ENCODE measurements at regions not wholly inside any gene's neighbourhood (a gene's known extent, or its start where the extent isn't known, plus 50 kb on each side); places are given as distances from the start of the nearest gene placed in this dataset.
A peak's percentile ranks its signal among the peaks of the same experiment; 100 is the strongest.

DNA sequence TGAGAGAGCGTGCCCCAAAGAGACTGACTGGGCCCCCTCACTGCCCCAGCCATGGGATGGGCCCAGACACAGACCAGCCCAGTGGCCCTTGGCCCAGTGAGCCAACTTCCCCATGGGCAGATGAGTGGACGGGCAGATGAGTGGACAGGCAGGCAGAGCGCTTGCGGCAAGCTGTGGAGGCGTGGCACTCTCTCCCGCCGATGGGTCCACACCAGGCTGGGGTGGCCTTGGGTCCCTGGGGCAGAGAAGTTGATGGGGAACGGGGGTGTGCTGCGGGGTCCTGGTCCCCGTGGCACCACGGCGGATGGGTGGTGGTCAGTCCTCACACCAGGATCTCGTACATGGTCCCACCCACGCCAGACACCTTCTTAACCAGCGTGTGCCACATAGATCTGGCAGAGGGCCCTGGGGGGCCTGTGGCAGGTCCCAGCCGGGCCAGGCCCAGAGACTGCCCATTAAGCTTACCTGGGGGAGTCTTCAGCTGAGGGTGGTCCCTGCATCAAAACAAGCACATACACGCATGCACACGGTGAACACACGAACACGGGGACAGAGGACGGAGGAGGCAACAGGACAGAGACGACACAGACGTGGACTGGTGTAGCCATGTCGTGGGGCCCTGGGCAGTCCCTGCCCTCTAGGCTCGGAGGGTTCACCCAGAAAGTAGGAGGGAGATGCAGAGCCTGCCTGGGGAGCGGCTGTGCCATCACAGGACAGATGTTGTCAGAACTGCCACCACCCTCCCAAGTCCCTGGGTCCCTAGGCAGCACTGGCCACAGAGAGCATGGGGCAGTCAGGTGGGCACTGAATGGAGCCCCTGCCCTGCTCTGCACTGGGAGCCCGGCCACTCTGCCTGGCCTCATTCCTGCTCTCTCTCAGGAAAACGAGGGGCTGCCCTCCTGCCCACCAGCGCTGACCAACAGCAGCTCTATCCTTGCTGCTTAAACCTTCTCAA lies 182.2 kb downstream of the IGLL1 start:
- Histone ChIP-seq H2AFZ (ENCODE audit: low read length) (no peak overlapping the region), H3K4me1 (ENCODE audit: insufficient read depth, low read length) (no peaks in the 10 kb centered on the region), H2AK5ac (ENCODE audit: insufficient read length, low read length) (no peak overlapping the region), H3K23me2 (ENCODE audit: insufficient read length, low read depth, low read length, poor library complexity, severe bottlenecking) (peaks cover 5% of the 10 kb centered on the region), H3K4ac (ENCODE audit: low read depth, low read length) (no peak overlapping the region), H2BK15ac (ENCODE audit: low read depth, low read length) (no peak overlapping the region), H4K91ac (ENCODE audit: insufficient read length, low read depth, low read length) (no peak overlapping the region), H3K18ac (ENCODE audit: insufficient read length, low read depth, low read length) (no peak overlapping the region), H2BK120ac (ENCODE audit: low read depth, low read length, poor library complexity, severe bottlenecking) (no peak overlapping the region), H4K5ac (ENCODE audit: insufficient read length, low read depth, low read length) (no peak overlapping the region), H2BK5ac (ENCODE audit: insufficient read length, low read length) (no peak overlapping the region), H3K23ac (ENCODE audit: insufficient read length, low read depth, low read length) (no peak overlapping the region), H3K27ac (ENCODE audit: insufficient read length, low read depth, low read length) (no peak overlapping the region), H3K79me1 (ENCODE audit: insufficient read depth, low read depth, low read length, poor library complexity, severe bottlenecking) (no peaks in the 10 kb centered on the region), H4K8ac (replicated peaks; ENCODE audit: insufficient read length, low read depth, low read length) (no peak overlapping the region), H3K14ac (ENCODE audit: insufficient read depth, low read length) (no peak overlapping the region), H3K56ac (ENCODE audit: insufficient read length, low read depth, low read length) (no peak overlapping the region), H3K4me2 (ENCODE audit: insufficient read depth, insufficient read length, low read length) (no peak overlapping the region), H3K27me3 (ENCODE audit: insufficient read depth, low read length) (no peaks in the 10 kb centered on the region), H3K9me3 (ENCODE audit: control insufficient read depth, low read depth, low read length) (no peaks in the 10 kb centered on the region), H4K20me1 (ENCODE audit: control insufficient read depth, insufficient read depth, insufficient read length) (no peaks in the 10 kb centered on the region), H3K79me2 (ENCODE audit: insufficient read depth, low read length) (no peaks in the 10 kb centered on the region), H2BK12ac (ENCODE audit: insufficient read length, low read depth, low read length) (no peak overlapping the region), H3K9ac (ENCODE audit: extremely low read depth, insufficient read length, low read length) (no peak overlapping the region), H3T11ph (ENCODE audit: low read length) (no peak overlapping the region), H2BK20ac (ENCODE audit: low read depth, low read length, poor library complexity, severe bottlenecking) (no peak overlapping the region)
- TF ChIP-seq, protein P1, sequence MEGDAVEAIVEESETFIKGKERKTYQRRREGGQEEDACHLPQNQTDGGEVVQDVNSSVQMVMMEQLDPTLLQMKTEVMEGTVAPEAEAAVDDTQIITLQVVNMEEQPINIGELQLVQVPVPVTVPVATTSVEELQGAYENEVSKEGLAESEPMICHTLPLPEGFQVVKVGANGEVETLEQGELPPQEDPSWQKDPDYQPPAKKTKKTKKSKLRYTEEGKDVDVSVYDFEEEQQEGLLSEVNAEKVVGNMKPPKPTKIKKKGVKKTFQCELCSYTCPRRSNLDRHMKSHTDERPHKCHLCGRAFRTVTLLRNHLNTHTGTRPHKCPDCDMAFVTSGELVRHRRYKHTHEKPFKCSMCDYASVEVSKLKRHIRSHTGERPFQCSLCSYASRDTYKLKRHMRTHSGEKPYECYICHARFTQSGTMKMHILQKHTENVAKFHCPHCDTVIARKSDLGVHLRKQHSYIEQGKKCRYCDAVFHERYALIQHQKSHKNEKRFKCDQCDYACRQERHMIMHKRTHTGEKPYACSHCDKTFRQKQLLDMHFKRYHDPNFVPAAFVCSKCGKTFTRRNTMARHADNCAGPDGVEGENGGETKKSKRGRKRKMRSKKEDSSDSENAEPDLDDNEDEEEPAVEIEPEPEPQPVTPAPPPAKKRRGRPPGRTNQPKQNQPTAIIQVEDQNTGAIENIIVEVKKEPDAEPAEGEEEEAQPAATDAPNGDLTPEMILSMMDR (conservative IDR thresholded peaks at IDR 0.05) = no peak
- Mint-ChIP-seq H3K4me1 (no peaks in the 10 kb centered on the region), H3K4me3 (no peak overlapping the region), H3K9me3 (no peaks in the 10 kb centered on the region), H3K36me3 (ENCODE audit: insufficient read depth in 1 of 3, low read depth in 3 of 3) (no peaks in the 10 kb centered on the region), H3K27me3 (ENCODE audit: low read depth) (peaks cover 5% of the 10 kb centered on the region), H3K27ac (peak overlapping the region in 1 of 3 experiments; percentile 17; a peak in 1 of 7 replicates)
- no peak for DNase-seq
- no CpG with 5 or more reads among the region's 29 CpGs for WGBS (ENCODE audit: extremely low coverage, insufficient read length, low lambda C conversion rate)

All from H9 (cell line).